A673 (cell line): ENCODE measurements at regions not wholly inside any gene's neighbourhood (a gene's known extent, or its start where the extent isn't known, plus 50 kb on each side); places are given as distances from the start of the nearest gene placed in this dataset.
"Not testable (repeated sequence)": the region's sequence is repeated elsewhere in the genome, so short reads cannot be mapped to it uniquely, and the experiment has no call there.

Experiments used
- CTCF ChIP-seq: fragments of 300-800, 200-600 bp; sonication (generic); conservative IDR thresholded peaks from 2 replicates; pipeline ENCODE4 v1.5.1; 2017; ENCODE audit warnings: low read depth, mild to moderate bottlenecking, antibody characterized with exemption, low read length, moderate library complexity, mixed read lengths
- EZH2 ChIP-seq: fragments of 200-600 bp; sonication (generic); IDR thresholded peaks from 2 replicates; pipeline ENCODE4 v1.6.1; 2017; ENCODE audit warnings: borderline replicate concordance, low read depth, mild to moderate bottlenecking, mixed read lengths, antibody characterized with exemption, low read length; ENCODE audit not compliant: poor library complexity, severe bottlenecking

GRCh38 chr2:225229346-225229745 is 170.2 kb upstream of the NYAP2 start:
- TF ChIP-seq CTCF, EZH2: not testable (repeated sequence)
